ENCODE measurements at regions not wholly inside any gene's neighbourhood (a gene's known extent, or its start where the extent isn't known, plus 50 kb on each side); places are given as distances from the start of the nearest gene placed in this dataset.

DNA sequence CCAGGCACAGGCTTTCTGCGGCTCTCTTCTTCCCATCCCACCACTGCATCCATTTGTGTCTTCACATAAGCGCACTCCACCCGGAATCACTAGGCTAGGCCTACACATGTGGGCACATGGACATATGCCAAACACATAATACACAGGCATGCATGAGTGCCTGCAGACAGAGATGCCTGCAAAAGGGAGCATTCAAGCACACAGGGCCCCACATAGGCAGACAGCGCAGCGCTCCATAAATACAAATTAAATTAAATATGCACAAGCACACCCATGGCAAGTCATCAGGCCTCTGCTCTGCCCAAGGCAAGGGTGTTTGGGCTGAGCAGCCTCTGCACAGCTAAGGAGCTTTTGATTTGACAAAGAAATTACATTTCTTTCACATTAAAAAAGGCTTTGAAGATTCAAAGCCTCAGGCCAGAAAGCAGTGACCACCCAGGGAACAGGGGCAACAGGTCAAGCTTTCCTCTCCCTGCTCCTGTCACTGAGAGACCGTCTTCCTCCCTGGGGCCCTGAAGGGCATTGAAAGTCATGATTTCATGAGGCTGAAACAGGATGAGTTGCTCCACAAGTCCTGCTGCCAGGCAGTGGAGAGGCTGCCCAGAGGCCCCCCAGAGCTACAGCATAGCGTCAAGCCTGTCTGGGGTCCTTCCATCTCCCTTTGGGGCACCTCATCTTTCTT lies 134.2 kb upstream of the LRFN2 start:
- Histone ChIP-seq H3K4me2 (ENCODE audit: low read depth, low read length) (no peak overlapping the region), H3K9me2 (replicated peaks; ENCODE audit: insufficient read depth, low read length) (no peaks in the 10 kb centered on the region), H3K27me3 (replicated peaks; ENCODE audit: insufficient read depth, low read length) (no peaks in the 10 kb centered on the region), H3K79me2 (ENCODE audit: low read length) (no peaks in the 10 kb centered on the region), H2AFZ (ENCODE audit: low read length) (no peak overlapping the region), H3K4me3 (ENCODE audit: low read length) (no peak overlapping the region), H4K20me1 (ENCODE audit: insufficient read depth, low read length) (no peaks in the 10 kb centered on the region), H3K9ac (ENCODE audit: low read length) (no peak overlapping the region), H3F3A (ENCODE audit: insufficient read depth, low read length) (no peaks in the 10 kb centered on the region), H3K4me1 (ENCODE audit: low read length) (no peaks in the 10 kb centered on the region), H3K9me3 (replicated peaks; ENCODE audit: insufficient read depth, low read length) (no peaks in the 10 kb centered on the region), H3K27ac (ENCODE audit: low read length) (no peak overlapping the region), H3K36me3 (replicated peaks; ENCODE audit: insufficient read depth, low read length) (no peaks in the 10 kb centered on the region)
- TF ChIP-seq CTCF (IDR thresholded peaks at IDR 0.05; ENCODE audit: low read length) (no peak), EZH2phosphoT487 (IDR thresholded peaks at IDR 0.05; ENCODE audit: low read length) (no peak), EZH2 (optimal IDR thresholded peaks at IDR 0.05; ENCODE audit: low read depth, low read length) (no peak)
- no peak for DNase-seq

DNA sequence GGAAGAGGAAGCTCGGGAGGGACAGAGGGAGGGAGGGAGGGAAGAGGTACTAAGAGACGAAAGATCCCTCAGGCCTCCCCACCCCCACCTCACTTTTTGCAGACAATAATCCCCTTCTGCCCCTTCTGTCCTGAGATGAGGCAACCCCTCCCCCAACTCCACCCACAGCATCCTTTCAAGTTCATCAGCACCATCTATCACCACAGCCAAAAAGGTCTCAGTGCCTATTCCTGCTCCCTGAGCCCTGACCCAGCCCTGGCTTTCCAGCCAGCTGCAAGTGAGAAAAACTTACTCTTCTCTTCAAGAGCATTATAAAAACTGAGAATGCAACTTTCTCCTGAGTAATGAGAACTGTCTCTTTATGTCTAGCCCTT lies 133.2 kb upstream of the LRFN2 start:
- Histone ChIP-seq H3K9me3 (replicated peaks; ENCODE audit: insufficient read depth, low read length) (no peaks in the 10 kb centered on the region), H3K4me3 (ENCODE audit: low read length) (no peak overlapping the region), H3K4me2 (ENCODE audit: low read depth, low read length) (no peak overlapping the region), H3K27ac (ENCODE audit: low read length) (no peak overlapping the region), H3K9ac (ENCODE audit: low read length) (no peak overlapping the region), H3F3A (ENCODE audit: insufficient read depth, low read length) (no peaks in the 10 kb centered on the region), H3K36me3 (replicated peaks; ENCODE audit: insufficient read depth, low read length) (no peaks in the 10 kb centered on the region), H3K79me2 (ENCODE audit: low read length) (no peaks in the 10 kb centered on the region), H2AFZ (ENCODE audit: low read length) (no peak overlapping the region), H3K27me3 (replicated peaks; ENCODE audit: insufficient read depth, low read length) (no peaks in the 10 kb centered on the region), H4K20me1 (ENCODE audit: insufficient read depth, low read length) (no peaks in the 10 kb centered on the region), H3K4me1 (ENCODE audit: low read length) (no peaks in the 10 kb centered on the region), H3K9me2 (replicated peaks; ENCODE audit: insufficient read depth, low read length) (no peaks in the 10 kb centered on the region)
- no peak for DNase-seq
- TF ChIP-seq CTCF (IDR thresholded peaks at IDR 0.05; ENCODE audit: low read length) (no peak), EZH2 (optimal IDR thresholded peaks at IDR 0.05; ENCODE audit: low read depth, low read length) (no peak), EZH2phosphoT487 (IDR thresholded peaks at IDR 0.05; ENCODE audit: low read length) (no peak)

DNA sequence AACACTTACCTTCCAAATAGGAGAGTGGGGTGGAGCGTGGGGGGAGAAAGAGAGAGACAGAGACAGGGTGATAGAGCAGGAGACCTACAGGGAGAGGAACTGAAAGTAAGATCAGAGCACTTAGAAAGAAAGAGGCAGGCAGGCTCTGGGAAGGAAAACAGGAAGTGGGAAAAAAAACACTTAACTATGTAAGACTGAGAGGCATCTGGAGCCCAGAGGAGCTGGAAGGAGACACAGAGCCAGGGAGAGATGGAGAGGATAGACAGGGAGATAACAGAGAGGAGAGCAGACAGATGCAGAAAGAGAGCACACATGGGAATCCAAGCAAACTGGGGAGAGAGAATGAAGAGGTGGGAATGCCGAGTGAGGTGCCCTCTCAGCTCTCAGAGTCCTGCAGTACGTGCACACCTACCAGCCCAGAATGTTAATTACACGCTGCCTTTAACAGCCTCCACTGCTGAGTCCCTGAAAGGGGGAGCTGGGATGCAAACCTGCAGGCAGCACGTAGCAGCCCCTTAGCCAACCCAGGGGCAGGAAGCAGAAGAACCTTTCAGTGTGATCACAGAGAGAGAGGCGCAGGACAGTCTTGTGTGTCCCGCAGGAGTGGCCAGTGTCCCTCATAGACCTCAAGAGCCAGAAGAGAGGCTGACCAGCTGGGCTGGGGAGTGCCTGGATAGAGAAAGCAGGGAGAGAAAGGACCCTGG lies 132.7 kb upstream of the LRFN2 start:
- Histone ChIP-seq H4K20me1 (ENCODE audit: insufficient read depth, low read length) (no peaks in the 10 kb centered on the region), H3F3A (ENCODE audit: insufficient read depth, low read length) (no peaks in the 10 kb centered on the region), H3K4me3 (ENCODE audit: low read length) (no peak overlapping the region), H3K9me2 (replicated peaks; ENCODE audit: insufficient read depth, low read length) (no peaks in the 10 kb centered on the region), H3K27me3 (replicated peaks; ENCODE audit: insufficient read depth, low read length) (no peaks in the 10 kb centered on the region), H3K4me2 (ENCODE audit: low read depth, low read length) (peak overlapping the region; percentile 26; the same call in 1 of the 2 replicates), H3K36me3 (replicated peaks; ENCODE audit: insufficient read depth, low read length) (no peaks in the 10 kb centered on the region), H3K9me3 (replicated peaks; ENCODE audit: insufficient read depth, low read length) (no peaks in the 10 kb centered on the region), H2AFZ (ENCODE audit: low read length) (no peak overlapping the region), H3K27ac (ENCODE audit: low read length) (no peak overlapping the region), H3K9ac (ENCODE audit: low read length) (no peak overlapping the region), H3K4me1 (ENCODE audit: low read length) (no peaks in the 10 kb centered on the region), H3K79me2 (ENCODE audit: low read length) (no peaks in the 10 kb centered on the region)
- no peak for DNase-seq
- TF ChIP-seq EZH2phosphoT487 (IDR thresholded peaks at IDR 0.05; ENCODE audit: low read length) (no peak), CTCF (IDR thresholded peaks at IDR 0.05; ENCODE audit: low read length) (no peak), EZH2 (optimal IDR thresholded peaks at IDR 0.05; ENCODE audit: low read depth, low read length) (no peak)

All from MM.1S (cell line).